Stimulated activated CD4-positive, alpha-beta T cell treated with anti-CD3 and anti-CD28 coated beads, TNF-alpha, amount 100 ng/mL, for 24 hours (primary cell): ENCODE measurements at regions not wholly inside any gene's neighbourhood (a gene's known extent, or its start where the extent isn't known, plus 50 kb on each side); places are given as distances from the start of the nearest gene placed in this dataset.

Experiments
- DNase-seq, 3 experiments: peaks; one replicate each; pipeline ENCODE4 v3.0.0-alpha.2; 2020; ENCODE audit warnings: low read depth in 3 of 3

DNA sequence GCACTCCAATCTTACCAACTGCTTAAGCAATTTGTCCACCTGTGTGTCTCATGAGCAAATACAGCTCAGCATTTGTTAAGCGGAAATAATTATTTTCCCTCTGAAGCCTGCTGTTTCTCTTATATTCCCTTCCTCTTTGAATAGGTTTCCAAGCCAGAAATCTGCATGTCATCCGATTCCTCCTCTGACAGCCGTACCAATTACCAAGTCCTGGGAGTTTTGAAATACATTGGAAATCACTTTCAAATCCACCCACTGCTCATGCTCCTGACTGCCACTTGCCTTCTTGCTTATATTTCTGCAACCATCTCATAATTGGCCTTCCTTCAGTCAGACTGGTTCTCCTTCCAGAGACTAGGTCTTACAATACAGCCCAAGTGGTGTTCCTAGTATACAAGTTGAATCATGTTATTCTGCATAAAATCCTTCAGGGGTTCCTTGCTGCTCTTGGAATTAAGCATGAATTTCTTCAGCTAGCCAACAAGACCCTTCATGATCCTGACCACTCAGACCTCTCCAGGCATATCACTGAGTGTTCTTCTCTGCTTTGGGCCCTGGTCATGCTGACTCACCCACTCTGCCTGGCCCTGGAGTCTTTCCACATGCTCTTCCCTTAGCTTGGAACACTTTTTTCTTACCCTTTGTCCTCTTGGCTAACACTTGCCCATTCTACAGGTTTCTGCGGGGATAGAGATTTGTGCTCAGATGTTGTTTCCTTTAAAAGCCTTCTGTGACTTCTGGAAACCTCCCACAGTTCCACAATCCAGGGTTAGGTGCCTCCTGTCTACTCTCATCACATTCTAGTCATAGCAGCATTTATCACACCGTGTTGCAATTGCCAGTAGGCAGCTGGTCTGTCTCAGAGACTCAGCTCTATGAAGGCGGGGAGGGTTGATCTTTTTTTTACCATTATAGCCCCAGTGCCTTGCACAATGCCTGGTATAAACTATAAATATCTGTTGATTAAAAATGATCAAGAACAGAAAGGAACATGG is 157.6 kb downstream of the ARL6IP6 start:
- no peak for DNase-seq

DNA sequence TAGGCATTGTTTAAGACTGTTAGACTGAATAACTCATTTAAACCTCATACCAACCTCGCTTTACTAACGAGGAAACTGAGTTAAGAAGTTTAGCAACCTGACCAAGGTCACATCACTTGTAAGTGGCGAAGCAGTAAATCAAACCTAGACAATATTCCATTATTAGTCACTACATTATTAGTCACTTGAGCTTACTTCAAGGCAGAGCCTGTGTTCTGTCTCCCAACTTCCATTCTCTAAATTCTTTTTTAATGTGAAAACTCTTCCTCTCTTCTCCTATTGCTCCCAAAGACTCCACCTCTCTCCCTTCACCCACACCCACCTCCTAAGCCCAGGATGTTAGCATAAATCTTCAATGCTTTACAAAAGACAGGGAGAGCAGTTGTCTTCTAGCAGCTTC is 156.5 kb downstream of the ARL6IP6 start:
- DNase-seq: no peak

DNA sequence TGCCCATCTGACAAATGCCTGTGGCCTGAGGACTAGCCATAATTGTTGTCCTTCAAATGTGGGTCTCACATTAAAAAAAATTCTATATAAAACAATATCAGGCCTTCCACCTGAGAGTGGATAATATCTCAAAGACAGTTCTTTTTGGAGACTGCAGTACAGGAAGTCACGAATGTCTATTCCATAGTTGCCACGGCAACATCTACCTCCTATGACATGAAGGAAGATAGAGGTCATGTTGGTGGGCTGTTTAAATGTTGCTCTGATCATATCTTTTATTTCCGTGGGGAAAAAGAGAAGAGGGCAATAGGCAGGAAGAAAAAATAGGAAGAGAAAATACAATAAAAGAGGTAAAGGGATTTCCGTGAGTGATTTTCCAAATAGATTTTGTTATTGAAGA is 151.8 kb downstream of the ARL6IP6 start:
- no peak for DNase-seq

DNA sequence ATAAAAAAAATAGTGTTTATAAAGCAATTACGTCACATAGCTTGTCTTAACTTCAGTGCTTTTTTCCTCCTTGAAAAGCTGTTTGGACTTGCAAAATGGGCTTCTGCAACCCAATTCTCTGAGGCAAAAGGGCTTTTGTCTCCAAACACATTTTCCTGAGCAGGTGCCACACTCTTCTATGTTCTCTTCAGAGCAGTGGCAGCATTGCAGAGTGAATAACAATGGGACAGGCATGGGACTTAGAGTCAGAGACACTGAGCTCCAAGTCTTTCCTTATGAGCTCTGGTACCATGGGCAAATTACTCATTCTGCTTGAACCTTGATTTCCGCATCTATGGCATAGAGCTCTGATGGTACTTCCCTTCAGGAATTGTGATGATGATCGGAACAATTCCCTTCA is 149.0 kb downstream of the ARL6IP6 start:
- DNase-seq: no peak

DNA sequence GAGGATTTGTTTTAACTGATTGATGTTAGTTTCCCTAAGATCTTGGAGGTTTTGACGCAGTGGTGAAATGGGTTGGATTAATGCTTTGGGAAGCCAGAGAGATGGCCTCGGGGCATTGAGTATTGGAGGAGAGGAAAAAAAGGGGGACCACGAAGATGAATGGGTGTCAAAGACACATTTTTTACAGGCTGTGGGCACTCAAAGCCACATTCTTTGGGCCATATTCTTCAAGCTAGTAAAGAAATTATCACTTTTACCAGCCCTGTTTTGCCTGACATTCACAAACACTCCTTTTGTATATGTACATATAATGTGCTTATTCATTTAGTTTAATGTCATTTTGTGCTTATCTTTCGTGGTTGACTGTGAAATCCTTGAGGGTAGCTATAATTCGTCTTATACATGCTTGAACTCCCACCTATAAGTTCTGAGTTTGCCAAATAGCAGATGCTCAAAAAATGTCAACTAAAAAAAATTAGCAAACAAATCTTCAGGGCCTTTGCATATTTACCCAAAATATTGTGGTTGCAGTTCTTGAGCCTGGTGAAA is 146.3 kb downstream of the ARL6IP6 start:
- no peak for DNase-seq

DNA sequence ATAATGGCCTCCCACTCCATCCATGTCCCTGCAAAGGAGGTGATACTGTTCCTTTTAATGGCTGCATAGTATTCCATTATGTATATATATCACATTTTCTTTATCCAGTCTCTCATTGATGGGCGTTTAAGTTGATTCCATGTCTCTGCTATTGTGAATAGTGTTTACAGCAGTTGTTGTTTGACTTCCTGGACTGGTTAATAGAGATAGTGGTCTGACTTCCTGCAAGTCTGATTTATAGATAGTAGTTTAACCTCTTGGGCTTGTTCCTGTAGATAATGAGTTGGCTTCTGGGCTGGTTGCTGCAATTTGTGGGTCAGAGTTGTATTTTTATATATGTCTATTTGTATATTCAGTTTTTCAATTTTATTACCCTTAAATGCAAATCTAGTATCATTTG is 145.4 kb downstream of the ARL6IP6 start:
- no peak for DNase-seq

DNA sequence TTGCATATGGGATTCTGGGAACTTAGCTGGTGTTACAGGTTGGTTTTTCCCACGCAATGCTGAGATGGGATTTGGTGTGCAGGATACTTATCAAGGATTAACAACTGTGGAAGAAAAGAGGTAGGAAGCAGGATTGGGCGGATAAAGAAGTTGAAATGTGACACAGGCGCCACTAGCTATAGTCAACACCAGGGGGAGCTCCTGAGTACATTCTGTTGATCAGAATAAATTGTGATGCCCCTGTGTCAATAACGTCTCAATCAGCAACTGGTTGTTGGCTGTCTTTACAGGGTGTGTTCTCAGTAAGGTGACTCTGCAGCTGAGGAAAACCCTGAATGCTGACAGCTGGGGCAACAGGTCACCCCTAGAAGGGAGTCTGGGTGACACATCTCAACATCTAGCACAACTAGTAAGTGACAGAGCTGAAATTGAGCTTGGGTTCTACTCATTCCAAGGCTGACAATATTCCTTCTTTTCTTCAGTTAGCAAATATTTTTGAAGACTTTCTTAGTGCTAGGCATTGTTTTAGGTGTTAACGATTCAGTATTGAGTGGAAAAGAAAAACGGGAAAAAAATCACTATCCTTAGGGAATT is 143.0 kb downstream of the ARL6IP6 start:
- DNase-seq: no peak

DNA sequence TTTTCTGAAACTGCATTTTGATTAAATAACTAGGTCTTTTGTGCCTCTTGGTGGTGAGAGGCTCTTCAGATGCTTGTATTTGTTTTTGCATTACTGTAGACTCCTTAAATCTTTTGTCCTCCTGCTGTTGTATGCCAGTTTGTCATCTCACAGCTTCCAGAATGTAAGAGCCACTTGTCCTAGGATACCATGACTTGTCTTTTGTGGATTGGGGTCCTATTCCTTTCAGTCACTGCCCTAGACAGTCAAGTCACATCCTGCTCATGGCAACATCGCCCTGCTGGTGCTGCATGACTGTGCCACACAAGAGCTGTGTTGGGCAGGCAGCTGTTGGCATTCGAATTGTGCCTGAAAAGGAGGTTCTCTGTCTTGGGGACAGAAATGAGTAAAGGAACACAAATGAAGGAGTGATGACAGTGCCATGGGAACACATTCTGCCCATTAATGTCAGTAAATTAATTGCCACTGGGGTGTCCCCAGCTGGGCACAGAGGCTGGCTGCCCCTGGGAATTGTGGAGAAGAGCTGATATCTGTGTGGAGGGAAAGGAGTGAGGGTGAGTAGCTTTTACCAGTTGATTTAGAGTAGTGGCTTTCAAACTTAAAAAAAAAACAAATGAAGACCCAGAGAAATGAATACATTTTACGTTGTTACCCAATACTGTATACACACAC is 140.3 kb downstream of the ARL6IP6 start:
- no peak for DNase-seq

DNA sequence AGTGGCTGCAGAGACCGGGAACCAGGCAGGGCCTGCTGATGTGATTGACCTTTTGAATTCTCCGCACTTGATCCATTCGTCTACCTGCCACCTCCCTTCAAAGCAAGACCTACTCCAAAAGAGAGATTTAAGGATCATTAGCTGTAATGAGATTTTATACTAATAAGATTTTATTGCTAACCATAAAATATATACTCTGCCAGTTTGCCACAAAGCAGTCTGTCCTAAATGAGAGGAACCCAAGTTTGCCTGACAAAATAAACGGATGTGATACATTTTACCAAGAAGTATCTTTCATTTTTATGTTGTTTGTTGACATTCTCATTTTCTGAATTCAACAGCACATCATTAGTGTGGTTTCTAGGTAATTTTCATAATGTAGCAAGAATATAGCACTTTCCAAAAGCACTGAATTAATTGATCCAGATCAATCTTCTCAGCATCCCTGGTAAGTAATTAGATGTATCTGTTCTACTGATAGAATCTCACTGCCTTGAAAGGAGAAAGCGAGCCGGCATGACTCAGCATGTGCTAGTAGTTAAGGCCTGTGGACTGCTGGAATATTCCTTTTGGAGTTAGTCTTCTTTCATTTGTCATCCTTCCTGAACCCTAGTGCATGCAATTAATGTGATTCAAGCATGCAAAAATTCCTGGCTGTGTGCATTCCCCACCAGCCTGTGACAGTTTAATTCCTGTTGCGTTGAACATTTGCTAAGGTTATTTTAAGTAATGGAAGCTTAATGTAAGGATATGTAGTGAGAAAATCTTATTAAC is 128.5 kb downstream of the ARL6IP6 start:
- DNase-seq: no peak

DNA sequence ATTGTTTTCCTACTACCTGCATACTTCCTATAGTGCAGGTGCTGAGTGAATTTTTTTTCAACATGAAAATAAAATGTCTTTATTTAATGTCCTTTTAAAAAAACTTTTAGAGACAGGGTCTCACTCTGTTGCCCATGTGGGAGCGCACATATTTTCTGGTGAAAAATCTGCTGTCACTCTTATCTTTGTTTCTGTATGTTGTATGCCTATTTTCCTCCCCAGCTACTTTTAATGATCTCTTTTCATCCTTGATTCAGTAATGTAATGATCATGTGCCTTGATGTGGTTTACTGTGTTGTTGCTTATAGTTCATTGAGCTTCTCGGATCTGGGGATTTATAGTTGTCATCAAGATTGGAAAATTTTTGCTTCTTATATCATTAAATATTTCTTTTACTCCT is 117.3 kb downstream of the ARL6IP6 start:
- DNase-seq: no peak

DNA sequence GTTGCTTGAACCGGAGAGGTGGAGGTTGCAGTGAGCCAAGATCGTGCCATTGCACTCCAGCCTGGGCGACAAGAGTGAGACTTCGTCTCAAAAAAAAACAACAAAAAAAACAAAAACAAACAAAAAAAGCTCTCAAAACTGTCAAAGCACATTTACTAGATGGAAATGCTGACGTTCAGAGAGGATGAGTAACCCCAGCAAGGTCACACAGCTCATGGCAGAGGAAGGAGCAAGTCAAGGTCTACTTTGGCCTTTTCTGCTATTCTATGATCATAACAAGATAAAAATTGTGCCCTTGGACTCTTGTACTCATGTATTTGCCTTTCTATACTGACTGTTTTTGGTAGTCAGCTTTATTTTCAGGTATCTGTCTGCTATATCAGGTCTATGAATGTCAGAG is 109.5 kb downstream of the ARL6IP6 start:
- DNase-seq: no peak

DNA sequence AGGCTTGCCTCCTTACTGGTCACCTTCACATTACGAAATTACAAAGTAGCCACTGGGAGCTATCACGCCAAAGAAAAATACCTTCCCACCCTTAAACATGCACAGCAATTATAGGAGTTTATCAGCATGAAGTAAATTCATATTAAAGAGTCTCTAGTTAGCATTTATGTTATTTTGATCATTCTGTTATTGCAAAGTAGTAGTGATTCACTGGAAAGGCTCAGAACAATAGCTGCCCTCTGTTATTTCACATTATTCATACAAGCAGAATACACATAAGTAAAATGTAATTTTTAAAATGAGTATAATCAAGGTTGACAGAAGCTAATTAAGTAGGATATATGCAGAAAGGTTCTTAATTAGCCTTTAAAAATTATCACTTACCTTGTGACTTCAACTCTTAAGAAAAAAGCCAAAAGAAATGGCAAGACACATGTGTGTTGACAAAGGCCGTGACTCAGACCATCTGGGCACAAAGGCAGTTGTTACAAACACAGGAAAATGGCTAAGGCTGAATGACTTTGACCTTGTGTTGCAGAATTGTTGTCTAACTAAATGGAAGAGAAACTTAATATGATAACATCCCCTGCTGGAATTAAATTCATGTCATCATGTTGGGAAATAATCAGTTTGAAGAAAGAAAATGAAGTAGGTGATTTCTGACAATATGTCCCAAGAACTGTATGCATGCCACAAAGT is 108.3 kb downstream of the ARL6IP6 start:
- DNase-seq: no peak

DNA sequence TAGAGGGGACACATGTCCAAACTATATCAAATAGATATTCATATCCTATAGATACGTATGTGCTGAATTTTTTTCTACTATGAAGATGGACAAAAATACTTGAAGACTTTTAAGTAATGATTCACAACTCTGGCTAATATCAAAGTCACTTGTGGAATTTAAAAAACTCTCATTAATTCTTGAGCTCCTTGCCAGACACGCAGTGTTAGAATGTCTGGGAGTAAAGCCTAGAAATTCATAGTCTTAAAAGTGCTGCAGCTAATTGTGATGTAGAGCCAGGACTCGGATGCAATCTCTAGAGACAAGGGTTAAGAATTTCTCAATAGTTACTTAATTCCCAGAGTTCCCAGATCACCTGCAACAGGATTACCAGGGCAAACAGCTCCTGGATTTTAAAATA is 107.4 kb downstream of the ARL6IP6 start:
- DNase-seq: no peak

DNA sequence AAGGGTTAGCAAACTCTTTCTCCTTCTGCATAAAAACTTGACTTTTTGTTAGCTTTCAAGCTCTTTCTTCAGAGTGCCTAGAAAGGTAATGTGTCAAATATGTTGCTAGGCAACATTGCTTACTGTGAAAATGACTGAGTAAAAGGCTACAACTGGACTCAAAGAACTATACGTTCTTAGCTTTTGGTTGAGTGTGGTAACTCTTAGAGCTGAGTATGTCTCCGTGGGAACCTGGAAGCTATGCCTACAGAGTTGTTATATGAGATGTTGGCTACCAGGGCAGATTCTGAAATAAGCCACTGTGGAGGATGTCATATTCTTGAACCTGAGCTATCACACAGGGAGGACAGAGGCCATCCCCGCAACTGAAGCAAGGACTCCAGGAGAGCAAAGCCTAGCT is 105.5 kb downstream of the ARL6IP6 start:
- no peak for DNase-seq

DNA sequence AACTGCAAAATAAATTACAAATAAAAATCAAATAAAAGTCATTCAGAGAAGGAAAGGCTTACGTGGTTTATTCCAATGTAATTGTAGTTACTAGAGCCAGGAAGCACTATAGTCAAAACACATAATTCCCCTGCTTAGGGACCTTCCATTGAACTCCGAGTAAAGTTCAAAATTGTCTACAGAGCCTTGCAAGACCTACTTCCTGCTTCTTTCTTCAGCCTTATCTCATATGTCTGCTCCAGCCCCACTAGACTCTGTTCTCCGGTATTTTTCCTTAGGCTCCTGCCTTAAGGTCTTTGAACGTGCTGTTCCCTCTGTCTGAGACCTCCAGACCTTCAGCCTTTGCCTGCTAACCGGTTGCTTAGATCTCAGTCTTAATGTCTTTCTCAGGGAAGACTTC is 104.3 kb downstream of the ARL6IP6 start:
- DNase-seq: no peak

DNA sequence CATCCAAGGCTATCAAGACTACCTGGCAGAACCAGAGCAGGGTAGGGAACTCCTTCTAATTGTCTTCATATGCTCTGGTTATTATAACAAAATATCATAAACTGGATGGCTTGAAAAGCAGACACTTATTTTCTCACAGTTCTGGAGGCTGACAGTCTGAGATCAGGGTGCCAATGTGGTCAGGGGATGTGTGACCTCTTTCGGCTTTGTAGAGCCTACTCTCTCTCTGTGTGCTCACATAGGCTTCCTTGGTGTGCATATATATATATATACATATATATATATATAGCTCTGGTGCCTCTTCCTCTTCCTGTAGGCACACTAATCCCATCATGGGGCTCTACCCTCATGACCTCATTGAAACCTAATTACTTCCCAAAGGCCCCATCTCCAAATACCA is 101.6 kb downstream of the ARL6IP6 start:
- DNase-seq: no peak

DNA sequence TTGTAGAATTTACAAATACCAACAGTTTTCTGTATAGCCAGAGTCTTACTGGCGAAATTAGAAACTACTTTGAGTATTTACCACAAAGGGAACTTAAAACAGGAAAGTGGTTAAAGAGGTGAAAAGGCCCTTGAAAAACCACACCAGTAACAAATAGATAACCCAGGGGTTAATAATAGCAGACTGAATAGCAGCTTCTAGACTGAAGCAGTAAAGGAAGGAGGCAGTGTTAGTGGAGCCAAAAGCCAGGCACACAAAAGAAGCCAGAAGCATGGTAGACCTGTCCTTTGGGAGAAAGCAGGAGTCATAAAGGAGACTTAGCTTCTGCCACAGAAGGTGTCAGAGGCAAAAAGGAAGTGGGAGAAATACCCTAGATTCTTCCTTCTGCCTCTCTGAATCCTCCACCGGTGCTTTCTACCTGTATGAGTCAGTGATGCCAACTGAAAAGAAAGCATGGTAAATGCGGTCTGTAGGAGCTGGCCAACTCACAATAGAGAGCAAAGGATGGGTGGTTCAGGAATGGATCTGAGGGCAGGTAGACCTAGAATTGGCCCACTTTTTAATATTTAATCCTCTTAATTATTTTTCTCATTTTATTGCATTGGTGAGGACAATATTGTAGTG is 97.3 kb downstream of the ARL6IP6 start:
- no peak for DNase-seq

DNA sequence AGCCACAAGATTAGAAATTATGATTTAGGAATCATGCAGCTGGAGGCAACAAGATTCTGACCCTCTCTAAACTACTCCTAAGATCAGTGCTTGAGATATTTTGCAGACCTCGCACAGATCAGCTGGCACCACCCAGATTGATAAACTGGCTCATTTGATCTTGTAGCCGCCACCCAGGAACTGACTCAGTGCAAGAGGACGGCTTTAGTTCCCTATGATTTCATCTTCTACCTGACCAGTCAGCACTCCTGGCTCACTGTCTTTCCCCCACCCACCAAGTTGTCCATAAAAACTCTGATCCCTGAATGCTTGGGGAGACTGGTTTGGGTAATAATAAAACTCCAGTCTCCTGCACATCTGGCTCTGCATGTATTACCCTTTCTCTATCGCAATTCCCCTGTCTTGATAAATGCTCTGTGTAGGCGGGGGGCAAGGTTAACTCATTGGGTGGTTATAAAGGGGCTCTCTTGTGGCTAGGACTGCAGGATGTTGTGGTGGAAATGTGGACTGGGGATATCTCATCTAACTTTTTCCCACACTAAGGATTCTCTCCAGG is 96.1 kb downstream of the ARL6IP6 start:
- DNase-seq: no peak

DNA sequence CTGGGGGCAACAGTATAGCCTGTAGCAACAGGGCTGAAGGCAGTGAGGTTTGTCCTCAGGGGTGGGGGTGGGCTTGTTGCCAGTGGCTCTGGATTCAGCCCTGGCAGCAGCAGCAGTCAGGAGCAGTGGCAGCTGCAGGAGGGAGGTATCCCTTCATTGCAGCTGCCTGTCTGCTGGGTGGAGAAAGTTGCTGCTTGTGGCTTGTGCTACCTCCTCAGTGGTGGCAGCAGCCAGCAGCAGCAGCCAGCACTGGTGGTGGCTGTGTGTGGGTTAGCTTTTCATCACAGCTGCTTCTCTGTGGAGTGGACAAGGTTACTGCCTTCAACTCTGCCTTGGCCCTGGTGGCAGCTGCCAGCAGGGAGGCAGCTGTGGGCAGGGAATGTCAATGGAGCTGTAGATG is 94.9 kb downstream of the ARL6IP6 start:
- DNase-seq: no peak
